Muscle of back (tissue), 3 donors: ENCODE measurements at regions not wholly inside any gene's neighbourhood (a gene's known extent, or its start where the extent isn't known, plus 50 kb on each side); places are given as distances from the start of the nearest gene placed in this dataset.
"Not testable (repeated sequence)": the region's sequence is repeated elsewhere in the genome, so short reads cannot be mapped to it uniquely, and the experiment has no call there.

Experiments
- DNase-seq, 3 donors: peaks; one replicate each; pipeline versions ENCODE4 v3.0.0 to v3.0.0-alpha.2; 2013

DNA sequence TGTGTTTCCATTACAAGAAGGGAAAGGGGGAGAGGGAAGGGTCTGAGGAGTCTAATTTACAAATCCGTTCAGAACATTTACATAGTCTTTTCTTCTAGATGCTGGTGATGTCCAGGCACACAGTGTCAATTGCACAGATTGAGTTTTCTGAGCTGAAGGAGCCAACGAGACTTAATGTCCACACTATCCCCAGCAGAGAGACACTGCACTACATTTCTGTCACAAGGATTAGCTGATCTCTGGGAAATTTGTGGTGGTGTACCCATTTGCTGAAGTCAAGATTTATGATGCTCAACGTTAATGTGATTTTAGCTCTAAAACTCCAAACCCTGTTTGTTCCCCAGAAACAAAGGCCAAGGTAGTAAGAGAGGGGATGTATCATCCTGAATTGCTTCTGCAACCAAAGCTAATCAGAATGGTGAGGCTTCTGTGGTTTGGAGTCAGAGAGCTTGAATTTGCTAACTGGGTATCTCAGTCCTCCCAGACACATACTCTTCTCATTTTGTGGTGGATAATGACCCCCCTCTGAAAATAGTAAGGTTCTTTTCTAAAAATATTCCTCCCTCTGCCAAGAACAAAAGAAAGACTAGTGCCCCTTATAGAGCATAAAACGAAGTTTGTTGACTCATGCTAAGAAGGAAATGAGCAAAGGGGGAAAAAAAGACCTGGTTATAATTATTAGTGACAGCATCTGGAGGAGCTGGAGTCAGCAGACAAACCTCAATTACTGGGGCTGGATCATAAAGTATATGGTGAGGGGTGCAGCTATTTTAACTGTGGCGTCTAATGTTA, 416.9 kb downstream of the PSAT1 start:
- DNase-seq = peak in 1 of 3 donors; percentile 90

- peak in 2 of 3 donors; percentile 3 to 76 for DNase-seq
Measured at GRCh38 chr9:78714576-78714975, 417.7 kb downstream of the PSAT1 start.

GRCh38 chr9:78719029-78719428, 422.1 kb downstream of the PSAT1 start:
- DNase-seq = not testable (repeated sequence)

DNA sequence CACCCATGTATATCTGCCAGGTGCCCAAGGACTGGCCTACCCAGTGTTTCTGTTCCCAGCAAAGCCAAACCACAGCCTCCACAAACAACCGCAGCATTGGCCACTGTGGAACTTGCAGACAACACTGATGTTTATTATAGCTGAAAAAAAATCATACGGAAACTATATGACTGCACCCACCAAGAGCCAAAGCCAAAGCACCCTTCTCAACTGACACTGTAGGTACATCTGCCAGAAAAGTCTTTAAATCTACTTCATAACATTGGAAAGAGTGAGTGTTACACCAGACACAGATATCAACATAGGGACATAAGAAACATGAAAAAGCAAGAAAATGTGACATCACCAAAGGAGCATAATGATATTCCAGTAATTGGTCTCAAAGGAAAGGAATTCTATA, 428.0 kb downstream of the PSAT1 start:
- no peak for DNase-seq

- DNase-seq = no peak
Measured at GRCh38 chr9:78725503-78725902, 428.6 kb downstream of the PSAT1 start.

DNA sequence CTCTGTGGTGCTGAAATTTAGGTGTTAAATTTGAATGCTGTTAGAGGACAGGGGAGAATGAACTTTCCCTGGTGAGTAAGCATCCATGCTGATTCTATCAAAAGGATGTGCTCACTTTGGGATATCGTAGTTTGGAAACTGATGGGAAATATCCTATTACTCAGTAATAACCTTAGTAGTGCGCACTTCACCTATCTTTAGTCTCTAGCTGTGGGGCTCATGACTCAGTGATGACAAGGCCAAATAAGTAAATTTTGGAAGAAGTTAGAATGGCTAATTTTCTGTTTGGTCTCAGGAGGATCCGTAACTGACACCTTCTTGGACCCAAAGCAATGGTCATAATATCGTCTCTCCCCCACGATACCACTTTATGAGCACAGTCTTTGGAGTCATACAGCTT, 448.4 kb downstream of the PSAT1 start:
- no peak for DNase-seq

GRCh38 chr9:78746010-78746409, 449.1 kb downstream of the PSAT1 start:
- DNase-seq = no peak

- no peak for DNase-seq
Measured at GRCh38 chr9:78753039-78753438, 456.1 kb downstream of the PSAT1 start.

DNA sequence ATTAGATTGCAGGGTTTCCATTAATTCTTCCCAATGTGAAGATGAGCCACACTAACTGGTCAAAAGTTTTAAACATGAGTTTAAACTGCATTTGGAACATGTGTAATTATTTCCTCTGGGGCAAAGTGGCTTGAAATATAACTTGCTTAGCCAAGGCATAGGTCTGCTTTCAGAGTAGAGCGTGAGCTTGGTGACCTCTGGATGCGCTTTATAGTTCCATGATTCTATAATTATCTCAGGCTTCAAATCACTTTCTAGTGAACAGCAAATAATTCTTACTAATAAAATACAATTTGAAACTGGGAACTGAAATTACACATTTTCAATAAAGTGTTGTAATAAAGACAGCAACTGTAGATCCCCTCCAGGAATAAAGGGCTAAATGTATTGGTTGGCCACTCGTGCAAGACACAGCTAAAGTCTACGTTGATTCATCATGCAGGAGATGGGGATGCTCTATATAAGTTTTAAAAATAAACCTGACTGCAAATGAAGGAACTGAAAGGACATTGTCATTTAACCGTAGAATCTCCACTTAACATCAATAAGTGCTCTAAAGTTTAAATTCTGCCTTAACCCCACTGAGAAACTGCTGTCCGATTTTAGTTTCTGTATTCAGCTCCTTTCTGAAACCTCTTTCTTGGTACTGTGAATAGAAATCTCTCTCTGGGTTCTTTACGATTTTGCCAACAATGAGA, 460.0 kb downstream of the PSAT1 start:
- DNase-seq = no peak

- DNase-seq = no peak
Measured at GRCh38 chr9:78763424-78763823, 466.5 kb downstream of the PSAT1 start.

GRCh38 chr9:78765861-78766260, 468.9 kb downstream of the PSAT1 start:
- DNase-seq = no peak

DNA sequence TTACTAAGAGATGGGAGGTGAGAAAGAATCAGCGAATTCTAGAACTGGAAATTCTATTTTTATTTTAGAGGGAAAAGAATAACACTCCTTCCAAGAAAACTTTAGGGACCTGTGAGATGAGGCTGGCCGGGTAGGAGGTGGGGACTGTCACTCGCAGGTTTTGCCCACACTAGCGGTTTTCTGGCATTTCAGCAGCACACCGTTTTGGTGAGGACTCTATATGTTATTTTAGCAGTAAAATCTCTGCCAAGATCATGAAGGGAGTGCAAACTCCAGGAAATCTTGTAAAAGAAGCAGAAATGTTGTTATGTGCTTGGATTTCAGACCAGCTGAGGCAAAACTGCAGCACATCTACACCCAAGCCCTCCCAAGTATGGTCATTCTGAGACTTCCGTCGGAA, 470.6 kb downstream of the PSAT1 start:
- no peak for DNase-seq

GRCh38 chr9:78769690-78770089, 472.8 kb downstream of the PSAT1 start:
- no peak for DNase-seq

GRCh38 chr9:78775211-78775610, 478.3 kb downstream of the PSAT1 start:
- no peak for DNase-seq

GRCh38 chr9:78775696-78776295, 478.9 kb downstream of the PSAT1 start:
- DNase-seq = peak in 1 of 3 donors; percentile 19

DNA sequence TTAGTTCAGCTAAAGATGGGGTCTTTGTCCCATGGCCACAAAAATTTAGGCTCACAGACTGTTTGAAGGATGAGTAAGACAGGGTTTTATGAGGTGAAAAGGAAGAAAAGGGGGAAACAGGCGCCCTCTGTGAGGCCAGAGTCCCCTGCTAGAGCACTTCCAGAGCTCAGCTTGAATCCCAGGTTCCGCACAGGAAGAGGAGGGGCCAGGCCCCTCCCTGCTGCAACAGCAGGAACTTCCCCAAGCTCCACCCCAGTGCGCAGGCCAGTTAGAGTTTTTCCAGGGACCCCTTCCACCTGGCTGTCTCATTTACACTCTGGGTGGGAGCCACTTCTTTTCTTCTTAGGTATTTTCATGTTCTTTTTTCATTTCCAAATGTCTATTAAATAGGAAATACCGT, 480.8 kb downstream of the PSAT1 start:
- DNase-seq = no peak

- peak in 1 of 3 donors; percentile 22 for DNase-seq
Measured at GRCh38 chr9:78778318-78778717, 481.4 kb downstream of the PSAT1 start.

GRCh38 chr9:78778861-78779374, 482.0 kb downstream of the PSAT1 start:
- DNase-seq = peak; percentile 14 to 57 (median 35)

DNA sequence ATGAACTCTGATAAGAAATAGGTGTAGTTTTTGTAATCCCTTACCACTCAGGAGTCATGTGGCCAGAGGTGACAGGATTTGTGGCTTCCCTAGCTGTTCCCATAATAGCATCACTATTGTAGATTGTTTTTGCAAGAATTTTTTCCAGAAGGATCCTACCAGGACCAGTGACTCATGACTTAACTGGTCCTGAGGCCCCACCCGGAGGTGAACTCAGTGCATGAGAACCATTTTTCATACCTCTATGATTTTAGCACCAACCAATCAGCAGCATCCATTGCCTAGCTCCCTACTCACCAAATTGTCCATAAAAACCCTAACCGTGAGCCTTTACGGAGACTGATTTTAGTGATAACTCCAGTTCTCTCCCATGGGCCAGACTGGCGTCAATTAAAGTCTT, 484.8 kb downstream of the PSAT1 start:
- no peak for DNase-seq

- DNase-seq = no peak
Measured at GRCh38 chr9:78782234-78782633, 485.3 kb downstream of the PSAT1 start.

DNA sequence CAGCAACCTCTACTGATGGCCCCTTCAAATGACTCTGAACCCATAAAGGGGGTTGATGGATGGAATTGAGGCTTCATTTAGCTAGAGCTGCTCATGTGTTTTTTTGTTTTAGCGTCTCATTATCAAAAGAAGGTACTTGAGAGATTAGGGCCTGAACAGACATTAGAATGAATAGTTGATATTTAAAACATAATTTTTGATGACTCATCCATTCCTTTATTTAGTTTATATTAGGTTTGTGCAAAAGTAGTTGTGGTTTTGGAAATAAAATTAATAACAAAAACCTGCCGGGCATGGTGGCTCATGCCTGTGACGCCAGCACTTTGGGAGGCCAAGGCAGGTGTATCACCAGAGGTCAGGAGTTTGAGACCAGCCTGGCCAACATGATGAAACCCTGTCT, 485.9 kb downstream of the PSAT1 start:
- DNase-seq = no peak

- DNase-seq = no peak
Measured at GRCh38 chr9:78783743-78784142, 486.8 kb downstream of the PSAT1 start.

DNA sequence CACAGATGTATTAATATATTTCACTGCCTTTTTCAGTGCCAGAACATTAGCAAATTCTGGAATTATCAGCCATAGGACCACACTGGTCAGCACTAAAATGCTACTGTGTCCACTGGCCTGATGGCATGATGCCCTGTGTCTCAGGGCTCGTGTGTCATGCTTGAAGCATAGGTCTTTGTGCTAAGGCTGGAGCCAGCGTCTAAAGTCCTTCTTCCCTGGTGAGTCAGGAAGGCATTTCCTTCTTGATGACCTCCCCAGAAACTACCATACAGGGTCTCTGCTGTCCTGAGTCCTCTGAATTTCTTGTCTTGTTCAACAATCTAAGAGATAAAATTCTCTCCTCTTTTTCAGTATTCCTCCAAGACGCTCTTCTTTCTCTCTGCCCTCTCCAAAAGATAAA, 489.9 kb downstream of the PSAT1 start:
- no peak for DNase-seq
